ENCODE measurements at regions not wholly inside any gene's neighbourhood (a gene's known extent, or its start where the extent isn't known, plus 50 kb on each side); places are given as distances from the start of the nearest gene placed in this dataset.

GRCh38 chr10:130458509-130458908 lies 322.3 kb downstream of the GLRX3 start:
- TF ChIP-seq CTCF (IDR thresholded peaks at IDR 0.05) (no peak), REST (IDR thresholded peaks at IDR 0.05; ENCODE audit: insufficient read depth in 1 of 2, low read depth in 2 of 2, low read length in 1 of 2) (no peak)
